ENCODE measurements at regions not wholly inside any gene's neighbourhood (a gene's known extent, or its start where the extent isn't known, plus 50 kb on each side); places are given as distances from the start of the nearest gene placed in this dataset.
"Not testable (repeated sequence)": the region's sequence is repeated elsewhere in the genome, so short reads cannot be mapped to it uniquely, and the experiment has no call there.

DNA sequence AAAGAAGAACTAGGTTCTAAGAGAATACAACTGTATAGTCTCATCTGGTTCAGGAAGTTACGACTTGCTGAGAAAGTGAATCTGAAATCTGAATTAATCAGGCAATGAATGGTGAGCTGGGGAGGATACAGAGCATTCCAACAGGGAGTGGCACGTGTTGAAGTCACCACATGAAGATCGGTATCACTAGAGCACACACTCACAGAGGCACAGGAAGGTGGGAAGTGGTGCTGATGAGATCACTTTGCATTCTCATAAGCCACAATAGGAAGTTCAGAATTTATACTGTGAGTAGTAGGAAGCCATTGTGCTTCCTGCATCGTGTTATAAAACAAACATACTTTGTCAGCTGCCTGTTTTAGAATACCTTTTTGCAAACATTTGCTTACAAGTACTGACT is 615.0 kb upstream of the DDX18 start:
- peak; percentile 48 for DNase-seq (ENCODE audit: low spot score)

DNA sequence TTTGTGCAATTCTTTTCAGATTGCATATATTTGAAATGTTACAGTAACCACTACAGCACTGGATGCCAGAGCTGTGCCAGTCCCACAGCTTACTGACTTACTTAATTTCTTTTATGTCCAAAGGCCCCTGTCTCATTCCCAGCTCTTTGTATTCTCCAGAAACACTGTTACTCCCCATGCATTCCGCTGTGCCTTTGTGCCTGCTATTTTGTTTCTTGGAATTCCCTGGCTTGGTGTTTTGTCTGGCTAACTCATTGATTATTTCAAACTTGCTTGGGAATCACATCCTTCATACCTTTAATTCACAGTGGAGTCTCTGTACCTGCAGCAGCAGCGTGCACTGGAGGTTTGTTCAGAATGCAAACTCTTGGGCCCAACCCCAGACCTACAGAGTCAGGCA is 601.9 kb upstream of the DDX18 start:
- no peak for DNase-seq (ENCODE audit: low spot score)

DNA sequence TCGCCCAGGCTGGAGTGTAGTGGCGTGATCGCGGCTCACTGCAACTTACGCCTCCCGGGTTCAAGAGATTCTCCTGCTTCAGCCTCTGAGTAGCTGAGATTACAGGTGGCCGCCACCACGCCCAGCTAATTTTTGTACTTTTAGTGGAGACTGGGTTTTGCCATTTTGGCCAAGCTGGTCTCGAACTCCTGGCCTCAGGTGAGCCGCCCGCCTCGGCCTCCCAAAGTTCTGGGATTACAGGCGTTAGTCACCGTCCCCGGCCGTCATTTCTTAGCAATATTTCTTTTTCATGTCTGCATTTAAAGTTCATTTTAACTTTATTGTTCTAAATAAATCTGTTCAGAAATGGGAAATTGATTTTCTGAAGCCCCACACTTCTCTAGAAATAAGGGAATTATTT is 597.3 kb upstream of the DDX18 start:
- no peak for DNase-seq (ENCODE audit: low spot score)

DNA sequence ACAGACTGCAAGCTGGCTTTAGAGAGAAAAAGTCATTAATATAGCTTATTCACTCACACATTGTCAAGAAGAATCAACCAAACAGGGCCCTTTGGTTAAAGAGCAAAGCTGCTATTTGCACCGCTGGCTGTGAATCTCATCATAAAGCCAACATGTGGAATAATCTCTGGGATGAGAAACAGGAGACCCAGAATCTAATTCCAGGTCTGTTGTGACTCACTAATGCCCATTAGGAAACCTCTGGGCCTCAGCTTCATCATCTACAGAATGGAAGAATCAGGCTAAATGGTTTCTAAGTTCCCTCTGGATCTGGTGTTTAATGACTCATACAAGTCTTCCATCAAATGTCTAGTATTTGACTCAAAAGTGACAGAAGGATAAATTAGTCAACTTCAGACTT is 591.7 kb upstream of the DDX18 start:
- no peak for DNase-seq (ENCODE audit: low spot score)

DNA sequence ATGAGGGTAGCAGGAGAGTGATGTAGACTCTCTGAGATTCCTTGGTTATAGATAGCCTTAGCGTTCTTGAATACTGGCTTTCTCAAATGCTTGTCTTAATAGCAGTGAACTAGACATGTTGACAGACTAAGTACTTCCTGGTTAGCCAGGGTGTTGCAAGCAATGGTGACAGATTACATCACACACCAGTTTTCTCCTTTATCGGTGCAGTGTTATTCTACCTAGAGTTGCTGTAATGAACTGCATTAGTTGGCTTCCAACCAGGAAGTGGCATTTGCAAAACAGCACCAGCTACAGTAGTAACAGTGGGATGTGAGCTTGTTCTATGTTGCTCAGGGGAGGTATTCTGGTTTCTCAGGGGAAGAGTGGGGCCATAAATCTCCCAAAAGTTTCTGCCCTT is 582.2 kb upstream of the DDX18 start:
- no peak for DNase-seq (ENCODE audit: low spot score)

- no peak for DNase-seq (ENCODE audit: low spot score)
These were observed 557.1 kb upstream of the DDX18 start for GRCh38 chr2:117257362-117257761.

GRCh38 chr2:117269574-117269973 is 544.9 kb upstream of the DDX18 start:
- no peak for DNase-seq (ENCODE audit: low spot score)

DNA sequence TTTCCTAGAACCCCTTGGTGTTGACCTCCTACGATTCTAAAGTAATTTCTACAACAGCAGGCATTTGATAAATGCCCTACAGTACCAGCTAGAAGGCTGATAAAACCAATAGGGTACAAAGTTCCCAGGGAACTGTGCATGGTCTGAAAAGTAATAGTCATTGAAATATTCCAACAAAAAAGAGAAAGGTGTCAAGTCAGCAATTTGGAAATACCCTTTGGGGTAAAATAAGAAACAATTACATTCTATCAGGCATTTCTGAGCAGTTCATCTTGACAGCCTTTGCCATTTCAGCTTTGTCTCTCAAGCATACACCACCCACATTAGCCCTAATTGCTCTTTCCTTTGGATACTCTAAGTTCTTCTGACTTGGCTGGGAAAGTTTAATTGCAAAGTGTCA is 542.9 kb upstream of the DDX18 start:
- DNase-seq (ENCODE audit: low spot score): no peak

DNA sequence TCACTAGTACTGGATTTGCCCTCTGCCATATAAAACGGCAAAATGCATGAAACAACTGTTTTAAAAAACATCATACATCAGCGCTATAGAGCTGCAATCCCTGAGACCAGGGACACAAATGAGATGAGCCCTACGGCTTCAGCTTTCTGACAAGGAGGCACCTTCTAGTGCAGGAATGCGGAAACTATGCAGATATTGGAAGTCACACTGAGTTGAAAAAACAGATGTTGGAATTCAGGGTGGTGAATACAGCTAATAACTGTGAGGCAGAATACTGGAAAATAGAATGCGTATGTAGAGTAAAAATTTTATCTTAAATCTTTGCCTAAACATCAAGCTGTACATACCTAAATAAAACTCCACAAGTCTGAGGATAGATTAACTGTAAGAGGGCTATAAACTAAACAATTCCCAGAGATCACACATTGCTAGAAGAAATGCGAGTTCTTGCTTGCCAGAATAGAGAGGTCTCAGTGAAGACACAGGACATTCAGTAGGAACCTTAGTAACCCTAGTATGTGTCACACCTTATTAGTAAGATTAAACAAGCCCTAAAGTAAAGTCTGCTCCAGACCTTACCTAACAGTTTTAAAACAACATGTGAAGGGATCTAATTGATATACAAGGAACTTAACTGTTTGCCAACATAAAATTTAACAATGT is 541.4 kb upstream of the DDX18 start:
- DNase-seq (ENCODE audit: low spot score): no peak

DNA sequence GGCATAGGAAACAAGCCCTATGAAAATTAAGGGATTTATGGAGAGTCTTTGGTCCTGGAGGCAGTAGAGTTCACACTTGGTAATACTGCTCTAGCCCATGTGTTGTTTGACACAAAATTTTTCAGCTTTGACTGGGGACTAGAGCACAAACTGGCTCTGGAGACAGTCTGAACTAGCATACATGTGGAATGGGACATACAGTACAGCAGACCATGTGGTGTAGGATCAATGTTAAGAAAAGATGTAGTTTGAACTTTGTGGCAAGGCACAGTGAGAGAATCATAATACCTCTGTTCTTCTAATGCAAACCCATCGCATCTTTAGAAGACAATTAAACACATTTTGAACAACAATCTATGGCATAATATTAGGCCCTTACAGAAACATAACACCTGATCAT is 521.5 kb upstream of the DDX18 start:
- no peak for DNase-seq (ENCODE audit: low spot score)

DNA sequence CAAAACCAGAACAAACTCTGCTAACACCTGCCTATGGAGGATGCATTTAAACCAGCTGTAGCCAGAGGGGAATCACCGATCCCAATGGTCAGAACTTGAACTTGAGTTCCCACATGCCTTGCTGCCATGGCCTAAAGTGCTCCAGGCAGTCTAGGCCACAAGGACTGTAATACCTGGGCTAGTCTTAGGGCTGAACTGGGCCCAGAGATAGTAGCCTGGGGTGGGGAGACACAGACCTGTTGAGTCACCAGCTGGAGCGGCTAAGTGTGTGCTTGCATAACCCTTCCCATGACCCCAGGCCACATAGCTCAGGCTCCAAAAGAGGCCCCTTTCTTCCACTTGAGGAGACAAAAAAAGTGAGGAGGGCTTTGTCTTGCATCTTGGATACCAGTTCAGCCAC is 515.0 kb upstream of the DDX18 start:
- DNase-seq (ENCODE audit: low spot score): no peak

- no peak for DNase-seq (ENCODE audit: low spot score)
These were observed 505.4 kb upstream of the DDX18 start for GRCh38 chr2:117308861-117309770.

- no peak for DNase-seq (ENCODE audit: low spot score)
These were observed 492.7 kb upstream of the DDX18 start for GRCh38 chr2:117321816-117322215.

DNA sequence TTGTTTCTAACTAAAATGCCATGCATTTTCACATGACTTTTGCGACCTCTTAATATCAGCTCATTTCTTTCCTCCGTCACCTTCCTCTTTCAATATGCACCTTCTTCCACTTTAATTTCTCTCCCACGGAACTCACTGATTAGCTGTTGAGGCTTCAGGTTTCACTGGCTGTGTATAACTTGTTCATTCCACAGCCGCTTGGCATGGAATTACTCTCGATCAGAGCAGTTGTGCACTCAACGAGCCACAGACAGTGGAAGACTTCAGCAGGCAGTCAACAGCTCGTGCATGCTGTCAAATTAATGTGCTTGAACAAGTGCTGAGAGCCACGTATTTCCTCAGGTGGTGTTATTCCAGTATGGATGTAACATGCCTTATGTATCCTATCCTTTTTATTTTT is 491.2 kb upstream of the DDX18 start:
- DNase-seq (ENCODE audit: low spot score): no peak

DNA sequence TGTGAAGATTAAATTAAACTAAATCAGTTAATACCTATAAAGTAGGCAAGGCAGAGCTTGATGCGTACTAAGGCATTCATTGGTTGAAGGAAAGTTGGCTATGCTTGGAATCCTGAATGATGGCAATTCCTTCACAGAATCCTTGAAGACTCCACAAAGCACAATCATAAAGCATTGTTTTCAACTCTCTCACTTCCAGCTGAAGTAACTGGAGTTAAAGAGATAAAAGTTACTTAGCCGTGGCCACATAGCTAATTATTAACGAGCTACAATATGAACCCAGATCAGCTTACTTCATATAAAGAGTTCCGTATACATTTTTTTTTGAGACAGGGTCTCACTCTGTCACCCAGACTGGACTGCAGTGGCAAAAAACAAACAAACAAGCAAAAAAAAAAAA is 483.9 kb upstream of the DDX18 start:
- no peak for DNase-seq (ENCODE audit: low spot score)

DNA sequence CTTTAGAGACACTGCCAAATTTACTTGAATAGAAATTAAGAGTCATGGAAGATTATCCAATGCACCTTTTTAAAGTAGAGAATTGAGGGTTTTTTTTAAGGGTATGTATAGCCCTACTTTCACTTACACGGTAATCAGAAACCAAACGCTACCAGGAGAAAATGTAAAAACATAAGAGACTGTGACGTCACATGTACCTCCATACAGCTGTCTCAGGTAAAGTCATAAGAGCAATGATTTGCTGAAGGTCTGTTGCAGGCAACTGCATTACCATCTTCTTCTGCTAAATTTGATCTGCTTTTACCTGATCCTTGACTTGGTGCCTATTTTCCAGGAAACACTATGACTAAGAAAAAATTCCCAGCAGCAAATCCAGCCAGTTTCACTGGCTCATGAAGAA is 478.5 kb upstream of the DDX18 start:
- no peak for DNase-seq (ENCODE audit: low spot score)

DNA sequence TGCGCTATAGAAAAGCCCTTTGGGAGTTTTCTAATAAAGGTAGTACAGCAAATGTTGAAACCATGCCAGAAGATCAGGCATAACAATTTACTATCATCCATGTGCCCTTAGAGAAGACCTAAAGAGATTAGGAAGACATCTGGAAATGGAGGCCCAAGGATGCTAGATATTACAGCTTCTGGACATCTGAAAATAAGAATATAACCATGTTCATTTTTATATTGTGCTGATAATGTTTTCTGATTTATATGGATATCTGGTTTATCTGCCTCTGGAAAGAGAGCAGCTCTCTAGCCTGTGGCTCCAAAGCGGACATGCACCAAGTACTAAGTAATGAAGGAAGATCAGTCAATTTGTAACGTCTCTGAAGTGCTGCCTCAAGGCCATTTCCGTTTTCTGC is 478.0 kb upstream of the DDX18 start:
- no peak for DNase-seq (ENCODE audit: low spot score)

DNA sequence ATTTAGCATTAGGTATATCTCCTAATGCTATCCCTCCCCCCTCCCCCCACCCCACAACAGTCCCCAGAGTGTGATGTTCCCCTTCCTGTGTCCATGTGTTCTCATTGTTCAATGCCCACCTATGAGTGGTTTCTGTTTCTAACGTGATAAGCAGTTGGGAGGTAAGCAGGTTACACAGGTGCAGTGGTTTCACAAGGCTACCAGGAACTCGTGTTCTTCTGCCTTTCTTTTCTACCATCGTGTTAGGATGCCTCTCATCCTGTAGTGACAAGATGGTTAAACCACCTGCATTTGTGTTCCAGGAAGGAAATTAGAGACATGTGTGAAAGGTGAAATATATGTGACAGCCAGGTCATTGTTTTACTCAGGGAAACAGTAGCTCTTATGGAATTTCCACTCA is 476.5 kb upstream of the DDX18 start:
- not testable (repeated sequence) for DNase-seq (ENCODE audit: low spot score)

- no peak for DNase-seq (ENCODE audit: low spot score)
These were observed 474.5 kb upstream of the DDX18 start for GRCh38 chr2:117339980-117340379.

DNA sequence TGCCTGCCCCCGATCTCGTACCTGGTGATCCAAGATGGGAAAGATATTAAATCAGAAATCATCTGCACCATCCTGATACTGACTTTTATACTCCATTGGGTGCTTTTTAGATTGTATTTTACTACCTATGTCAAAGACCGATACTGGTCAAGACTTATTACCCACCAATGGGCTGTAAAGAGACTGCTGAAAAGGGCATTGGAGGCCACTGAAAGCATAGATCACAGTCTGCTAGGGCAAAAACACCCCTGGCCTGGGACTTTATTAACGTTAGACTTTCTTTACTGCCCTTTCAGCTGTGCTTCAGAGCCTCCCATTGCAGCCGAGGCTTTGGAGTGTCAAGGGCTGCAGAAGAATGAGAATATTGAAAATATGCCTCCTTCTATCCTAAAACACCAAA is 472.8 kb upstream of the DDX18 start:
- DNase-seq (ENCODE audit: low spot score): no peak

DNA sequence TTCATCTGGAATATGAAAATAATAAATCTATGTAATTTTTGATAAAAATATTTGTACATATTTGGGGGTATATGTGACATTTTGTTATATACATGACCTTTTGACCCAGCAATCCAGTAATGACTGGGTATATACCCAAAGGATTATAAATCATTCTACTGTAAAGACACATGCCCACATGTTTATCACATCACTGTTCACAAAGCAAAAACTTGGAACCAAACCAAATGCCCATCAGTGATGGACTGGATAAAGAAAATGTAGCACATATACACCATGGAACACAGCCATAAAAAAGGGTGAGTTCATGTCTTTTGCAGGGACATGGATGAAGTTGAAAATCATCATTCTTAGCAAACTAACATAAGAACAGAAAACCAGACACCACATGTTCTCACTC is 472.1 kb upstream of the DDX18 start:
- DNase-seq (ENCODE audit: low spot score): no peak

DNA sequence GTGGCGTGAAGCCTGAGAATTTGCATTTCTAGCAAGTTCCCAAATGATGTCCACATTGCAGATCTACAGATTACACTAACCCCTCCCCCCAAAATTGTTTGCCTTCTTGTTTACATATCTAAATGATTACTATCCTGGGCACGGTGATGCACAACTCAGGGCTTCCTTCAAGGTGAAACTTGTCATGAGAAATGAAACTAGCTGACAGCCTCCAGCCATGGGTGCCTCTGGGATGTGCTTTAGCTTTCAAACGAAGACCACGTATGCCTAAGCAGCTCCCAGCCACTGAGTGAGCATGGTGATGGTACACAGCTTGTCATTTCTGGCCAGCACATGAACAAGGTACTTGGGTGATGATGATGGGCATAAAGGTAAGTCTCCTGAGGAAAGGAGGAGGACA is 464.8 kb upstream of the DDX18 start:
- DNase-seq (ENCODE audit: low spot score): no peak

DNA sequence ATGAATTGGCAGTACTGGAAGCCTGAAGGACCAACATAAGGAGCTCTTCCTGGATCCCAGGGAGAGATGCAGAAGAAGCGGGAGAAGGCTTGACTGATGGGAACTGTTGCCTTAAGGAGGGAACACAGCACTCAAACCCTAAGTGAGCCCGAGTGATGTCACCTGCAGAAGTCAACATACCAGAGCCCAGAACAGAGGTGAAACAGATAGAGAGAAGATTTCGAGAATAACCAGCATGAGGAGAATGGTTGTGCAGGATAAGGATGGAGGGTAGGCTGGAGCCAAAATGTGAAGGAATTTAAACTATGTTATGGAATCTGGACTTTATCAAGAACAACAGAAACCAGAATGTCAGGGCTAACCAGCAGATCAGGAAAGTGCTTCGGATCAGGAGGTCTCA is 463.1 kb upstream of the DDX18 start:
- no peak for DNase-seq (ENCODE audit: low spot score)
